Astrocyte (in vitro differentiated cells and primary cell): ENCODE measurements at regions not wholly inside any gene's neighbourhood (a gene's known extent, or its start where the extent isn't known, plus 50 kb on each side); places are given as distances from the start of the nearest gene placed in this dataset.

Experiments used
- DNase-seq: peaks from one replicate; pipeline ENCODE4 v3.0.0-alpha.2; 2010; ENCODE audit warnings: low read depth
- FAIRE-seq: peaks from 2 replicates; lab custom pipeline; 2011; peaks lifted over from hg19 to GRCh38; lab: Jason Lieb, UNC
- H2AFZ ChIP-seq: 2 replicates; pipeline ENCODE4 v1.6.0; 2012; ENCODE audit warnings: low read depth, low read length, inconsistent platforms
- H3K27ac ChIP-seq: 2 replicates; pipeline ENCODE4 v1.5.1; 2011; ENCODE audit warnings: low read depth, low read length, inconsistent platforms
- H3K27me3 ChIP-seq: 2 replicates; pipeline ENCODE4 v1.6.0; 2011; ENCODE audit warnings: low read length, inconsistent platforms; ENCODE audit not compliant: insufficient read depth
- H3K36me3 ChIP-seq: 2 replicates; pipeline ENCODE4 v1.5.1; 2011; ENCODE audit warnings: low read length, inconsistent platforms; ENCODE audit not compliant: insufficient read depth
- H3K4me1 ChIP-seq: 2 replicates; pipeline ENCODE4 v1.5.1; 2011; ENCODE audit warnings: low read length, inconsistent platforms; ENCODE audit not compliant: insufficient read depth
- H3K4me2 ChIP-seq: 2 replicates; pipeline ENCODE4 v1.6.0; 2012; ENCODE audit warnings: low read length, inconsistent platforms
- H3K4me3 ChIP-seq: 2 replicates; pipeline ENCODE4 v1.5.1; 2011; ENCODE audit warnings: low read depth, mild to moderate bottlenecking, low read length, inconsistent platforms; ENCODE audit not compliant: insufficient read depth
- H3K79me2 ChIP-seq: 2 replicates; pipeline ENCODE4 v1.6.0; 2012; ENCODE audit warnings: mild to moderate bottlenecking, low read length, inconsistent platforms; ENCODE audit not compliant: insufficient read depth
- H3K9ac ChIP-seq: 2 replicates; pipeline ENCODE4 v1.6.0; 2012; ENCODE audit warnings: mild to moderate bottlenecking, low read length, inconsistent platforms
- H3K9me3 ChIP-seq: 2 replicates; pipeline ENCODE4 v1.5.1; 2012; ENCODE audit warnings: low read depth, mild to moderate bottlenecking, low read length, inconsistent platforms; ENCODE audit not compliant: insufficient read depth
- H4K20me1 ChIP-seq: 2 replicates; pipeline ENCODE4 v1.6.0; 2012; ENCODE audit warnings: low read length, inconsistent platforms; ENCODE audit not compliant: insufficient read depth
- H3K27ac Mint-ChIP-seq: one replicate; pipeline ENCODE4 v1.8.0; 2021; ENCODE audit warnings: mild to moderate bottlenecking, mixed read lengths; ENCODE audit not compliant: unreplicated experiment
- H3K27me3 Mint-ChIP-seq: one replicate; pipeline ENCODE4 v1.8.0; 2021; ENCODE audit warnings: low read depth, mixed read lengths; ENCODE audit not compliant: unreplicated experiment
- H3K36me3 Mint-ChIP-seq: one replicate; pipeline ENCODE4 v1.8.0; 2021; ENCODE audit warnings: low read depth, mixed read lengths; ENCODE audit not compliant: unreplicated experiment
- H3K4me1 Mint-ChIP-seq: one replicate; pipeline ENCODE4 v1.8.0; 2021; ENCODE audit warnings: low read depth, mixed read lengths; ENCODE audit not compliant: unreplicated experiment
- H3K4me3 Mint-ChIP-seq: one replicate; pipeline ENCODE4 v1.8.0; 2021; ENCODE audit warnings: mild to moderate bottlenecking, moderate library complexity, mixed read lengths; ENCODE audit not compliant: unreplicated experiment
- H3K9me3 Mint-ChIP-seq: one replicate; pipeline ENCODE4 v1.8.0; 2021; ENCODE audit warnings: mild to moderate bottlenecking, mixed read lengths; ENCODE audit not compliant: unreplicated experiment
- CTCF ChIP-seq: IDR thresholded peaks from 2 replicates; pipeline ENCODE4 v1.5.1; 2011; ENCODE audit warnings: low read depth, mild to moderate bottlenecking, inconsistent platforms, low read length, moderate library complexity; ENCODE audit not compliant: insufficient read depth
- EZH2 ChIP-seq: IDR thresholded peaks from 2 replicates; pipeline ENCODE4 v1.6.1; 2012; ENCODE audit warnings: mild to moderate bottlenecking, low read length, inconsistent platforms; ENCODE audit not compliant: insufficient read depth

- Histone ChIP-seq H4K20me1 (no peaks in the 10 kb centered on the region), H3K27me3 (no peaks in the 10 kb centered on the region), H3K27ac (no peak overlapping the region), H3K9ac (no peak overlapping the region), H3K9me3 (no peaks in the 10 kb centered on the region), H2AFZ (no peak overlapping the region), H3K4me1 (peaks cover 6% of the 10 kb centered on the region), H3K36me3 (no peaks in the 10 kb centered on the region), H3K4me3 (no peak overlapping the region), H3K4me2 (no peak overlapping the region), H3K79me2 (no peaks in the 10 kb centered on the region)
- DNase-seq (peak; percentile 78), FAIRE-seq (peak; percentile 55)
- H3K4me1 Mint-ChIP-seq, result peaks cover 24% of the 10 kb centered on the region
- H3K27me3 Mint-ChIP-seq, result no peaks in the 10 kb centered on the region
- no peak overlapping the region for H3K4me3 Mint-ChIP-seq
- no peak for TF ChIP-seq CTCF
- no peak for TF ChIP-seq EZH2
- no peaks in the 10 kb centered on the region for H3K36me3 Mint-ChIP-seq
- peaks cover 11% of the 10 kb centered on the region for H3K9me3 Mint-ChIP-seq
- H3K27ac Mint-ChIP-seq, result peak overlapping the region; percentile 47
Observed at GRCh38 chr9:81266674-81267073, 422.7 kb downstream of the TLE1 start.

GRCh38 chr9:81266086-81266485 lies 423.3 kb downstream of the TLE1 start:
- H3K27ac ChIP-seq, result no peak overlapping the region
- H3K9ac ChIP-seq, result no peak overlapping the region
- H3K4me1 ChIP-seq, result peaks cover 6% of the 10 kb centered on the region
- Mint-ChIP-seq H3K4me1 (peaks cover 24% of the 10 kb centered on the region), H3K9me3 (peaks cover 16% of the 10 kb centered on the region), H3K27me3 (no peaks in the 10 kb centered on the region), H3K4me3 (no peak overlapping the region), H3K27ac (peak overlapping the region; percentile 47), H3K36me3 (no peaks in the 10 kb centered on the region)
- H3K79me2 ChIP-seq, result no peaks in the 10 kb centered on the region
- no peak overlapping the region for H2AFZ ChIP-seq
- H3K4me3 ChIP-seq, result no peak overlapping the region
- TF ChIP-seq EZH2 (no peak), CTCF (no peak)
- DNase-seq, result peak; percentile 76
- H3K4me2 ChIP-seq, result peak overlapping the region; percentile 7
- H4K20me1 ChIP-seq, result no peaks in the 10 kb centered on the region
- H3K27me3 ChIP-seq, result no peaks in the 10 kb centered on the region
- no peak for FAIRE-seq
- H3K36me3 ChIP-seq, result no peaks in the 10 kb centered on the region
- no peaks in the 10 kb centered on the region for H3K9me3 ChIP-seq

- no peak for TF ChIP-seq EZH2
- TF ChIP-seq CTCF, result no peak
- H3K27me3 Mint-ChIP-seq, result no peaks in the 10 kb centered on the region
- no peak for FAIRE-seq
- H3K4me3 Mint-ChIP-seq, result no peak overlapping the region
- Histone ChIP-seq H3K27me3 (no peaks in the 10 kb centered on the region), H3K4me3 (no peak overlapping the region), H3K4me1 (peaks cover 6% of the 10 kb centered on the region), H4K20me1 (no peaks in the 10 kb centered on the region), H3K27ac (no peak overlapping the region), H2AFZ (no peak overlapping the region), H3K79me2 (no peaks in the 10 kb centered on the region), H3K9ac (no peak overlapping the region), H3K9me3 (no peaks in the 10 kb centered on the region), H3K4me2 (no peak overlapping the region), H3K36me3 (no peaks in the 10 kb centered on the region)
- peaks cover 16% of the 10 kb centered on the region for H3K9me3 Mint-ChIP-seq
- peaks cover 24% of the 10 kb centered on the region for H3K4me1 Mint-ChIP-seq
- DNase-seq, result peak; percentile 87
- H3K27ac Mint-ChIP-seq, result peak overlapping the region; percentile 67
- no peaks in the 10 kb centered on the region for H3K36me3 Mint-ChIP-seq
Observed at GRCh38 chr9:81264516-81264915, 424.8 kb downstream of the TLE1 start.
